ENCODE measurements at regions not wholly inside any gene's neighbourhood (a gene's known extent, or its start where the extent isn't known, plus 50 kb on each side); places are given as distances from the start of the nearest gene placed in this dataset.

- no peak for TF ChIP-seq CTCF (IDR thresholded peaks at IDR 0.05)
- TF ChIP-seq POLR2AphosphoS5 (IDR thresholded peaks at IDR 0.05) = no peak
Observed at GRCh38 chr2:223488814-223489213, 113.3 kb downstream of the SCG2 start.
